DND-41 (cell line): ENCODE measurements at regions not wholly inside any gene's neighbourhood (a gene's known extent, or its start where the extent isn't known, plus 50 kb on each side); places are given as distances from the start of the nearest gene placed in this dataset.

ENCODE experiments used
- ATAC-seq: fragments of 200-7000 bp; cut with Tn5 transposase; 3 replicates; pipeline ENCODE4 v1.9.1; 2021; ENCODE audit warnings: low read depth; ENCODE audit not compliant: insufficient read depth
- DNase-seq: peaks from one replicate; pipeline ENCODE4 v3.0.0-alpha.2; 2020
- H2AFZ ChIP-seq: 2 replicates; pipeline ENCODE4 v1.6.0; 2012; ENCODE audit warnings: low read depth, low read length
- H3K27ac ChIP-seq: 2 replicates; pipeline ENCODE4 v1.5.1; 2012; ENCODE audit warnings: low read length, inconsistent platforms
- H3K27me3 ChIP-seq: fragments of 200-600 bp; sonication (generic); 2 replicates; pipeline ENCODE4 v1.6.0; 2012; ENCODE audit warnings: low read length, mild to moderate bottlenecking, inconsistent platforms; ENCODE audit not compliant: insufficient read depth, poor library complexity
- H3K36me3 ChIP-seq: 2 replicates; pipeline ENCODE4 v1.5.1; 2012; ENCODE audit warnings: low read length, inconsistent platforms; ENCODE audit not compliant: insufficient read depth
- H3K4me1 ChIP-seq: 2 replicates; pipeline ENCODE4 v1.5.1; 2012; ENCODE audit warnings: mild to moderate bottlenecking, low read length; ENCODE audit not compliant: insufficient read depth
- H3K4me2 ChIP-seq: 2 replicates; pipeline ENCODE4 v1.6.0; 2012; ENCODE audit warnings: mild to moderate bottlenecking, moderate library complexity, low read length, inconsistent platforms; ENCODE audit not compliant: insufficient read depth
- H3K4me3 ChIP-seq, 2 experiments: fragments of 200-600 bp in 1 of 2; shearing (Covaris generic) in 1 of 2; 2 replicates each; pipeline ENCODE4 v1.5.1; 2012 to 2016; ENCODE audit warnings: inconsistent platforms in 2 of 2, low read length in 2 of 2, mild to moderate bottlenecking in 2 of 2, low read depth in 1 of 2, moderate library complexity in 1 of 2
- H3K79me2 ChIP-seq: 2 replicates; pipeline ENCODE4 v1.6.0; 2012; ENCODE audit warnings: low read length, inconsistent platforms; ENCODE audit not compliant: insufficient read depth
- H3K9ac ChIP-seq: 2 replicates; pipeline ENCODE4 v1.6.0; 2012; ENCODE audit warnings: low read depth, mild to moderate bottlenecking, inconsistent platforms, low read length, moderate library complexity
- H3K9me3 ChIP-seq: 2 replicates; pipeline ENCODE4 v1.5.1; 2012; ENCODE audit warnings: low read length, moderate library complexity, mild to moderate bottlenecking, inconsistent platforms; ENCODE audit not compliant: insufficient read depth, severe bottlenecking
- H4K20me1 ChIP-seq: 2 replicates; pipeline ENCODE4 v1.6.0; 2012; ENCODE audit warnings: low read length; ENCODE audit not compliant: insufficient read depth
- CTCF ChIP-seq: IDR thresholded peaks from 2 replicates; pipeline ENCODE4 v1.5.1; 2012; ENCODE audit warnings: borderline replicate concordance, low read length, moderate library complexity, mild to moderate bottlenecking; ENCODE audit not compliant: poor library complexity, severe bottlenecking; ENCODE audit errors: extremely low read depth
- EZH2 ChIP-seq: IDR thresholded peaks from 3 replicates; pipeline ENCODE4 v1.6.1; 2012; ENCODE audit warnings: borderline replicate concordance, low read depth, mild to moderate bottlenecking, moderate library complexity, low read length, inconsistent platforms; ENCODE audit not compliant: severe bottlenecking

- Histone ChIP-seq H3K36me3 (no peaks in the 10 kb centered on the region), H3K79me2 (no peaks in the 10 kb centered on the region), H3K4me3 (no peak overlapping the region), H3K9me3 (no peaks in the 10 kb centered on the region), H2AFZ (no peak overlapping the region), H3K4me2 (no peak overlapping the region), H3K27me3 (no peaks in the 10 kb centered on the region), H4K20me1 (no peaks in the 10 kb centered on the region), H3K9ac (no peak overlapping the region), H3K4me1 (no peaks in the 10 kb centered on the region), H3K27ac (no peak overlapping the region)
- DNase-seq (no peak), ATAC-seq (no peak)
- no peak for TF ChIP-seq EZH2
These were observed 146.6 kb downstream of the AASDH start for GRCh38 chr4:56240554-56241174.

GRCh38 chr4:56238251-56238650, 149.0 kb downstream of the AASDH start:
- no peaks in the 10 kb centered on the region for H3K27me3 ChIP-seq
- no peak overlapping the region for H2AFZ ChIP-seq
- H4K20me1 ChIP-seq: no peaks in the 10 kb centered on the region
- ATAC-seq (no peak), DNase-seq (no peak)
- H3K4me1 ChIP-seq: no peaks in the 10 kb centered on the region
- no peak overlapping the region for H3K4me3 ChIP-seq
- H3K9ac ChIP-seq: no peak overlapping the region
- H3K36me3 ChIP-seq: no peaks in the 10 kb centered on the region
- no peak overlapping the region for H3K4me2 ChIP-seq
- TF ChIP-seq EZH2 (no peak), CTCF (no peak)
- H3K27ac ChIP-seq: no peak overlapping the region
- H3K79me2 ChIP-seq: no peaks in the 10 kb centered on the region
- no peaks in the 10 kb centered on the region for H3K9me3 ChIP-seq

- no peaks in the 10 kb centered on the region for H3K4me1 ChIP-seq
- no peak for DNase-seq
These were observed 151.6 kb downstream of the AASDH start for GRCh38 chr4:56235725-56236124.

GRCh38 chr4:56235011-56235410, 152.3 kb downstream of the AASDH start:
- Histone ChIP-seq H3K4me1 (peaks cover 5% of the 10 kb centered on the region; the same call in 1 of the 2 replicates), H3K36me3 (no peaks in the 10 kb centered on the region), H3K27ac (no peak overlapping the region), H3K9me3 (no peaks in the 10 kb centered on the region), H3K79me2 (no peaks in the 10 kb centered on the region), H3K4me2 (no peak overlapping the region), H3K9ac (no peak overlapping the region), H2AFZ (no peak overlapping the region), H4K20me1 (no peaks in the 10 kb centered on the region), H3K4me3 (no peak overlapping the region), H3K27me3 (no peaks in the 10 kb centered on the region)
- TF ChIP-seq CTCF (no peak), EZH2 (no peak)
- ATAC-seq (no peak), DNase-seq (no peak)

More at GRCh38 chr4:56235725-56236124, 151.6 kb downstream of the AASDH start:
- Histone ChIP-seq H3K79me2 (no peaks in the 10 kb centered on the region), H3K9me3 (no peaks in the 10 kb centered on the region), H3K9ac (no peak overlapping the region), H3K4me3 (no peak overlapping the region), H2AFZ (no peak overlapping the region), H3K36me3 (no peaks in the 10 kb centered on the region), H4K20me1 (no peaks in the 10 kb centered on the region), H3K27me3 (no peaks in the 10 kb centered on the region), H3K4me2 (no peak overlapping the region), H3K27ac (no peak overlapping the region)
- no peak for TF ChIP-seq EZH2
- ATAC-seq: no peak
